CD1c-positive myeloid dendritic cell (primary cell): ENCODE measurements at regions not wholly inside any gene's neighbourhood (a gene's known extent, or its start where the extent isn't known, plus 50 kb on each side); places are given as distances from the start of the nearest gene placed in this dataset.
A peak's percentile ranks its signal among the peaks of the same experiment; 100 is the strongest.
"Not testable (repeated sequence)": the region's sequence is repeated elsewhere in the genome, so short reads cannot be mapped to it uniquely, and the experiment has no call there.

Source experiments
- DNase-seq: peaks from one replicate; pipeline ENCODE4 v3.0.0-alpha.2; 2016; ENCODE audit errors: extremely low spot score

DNA sequence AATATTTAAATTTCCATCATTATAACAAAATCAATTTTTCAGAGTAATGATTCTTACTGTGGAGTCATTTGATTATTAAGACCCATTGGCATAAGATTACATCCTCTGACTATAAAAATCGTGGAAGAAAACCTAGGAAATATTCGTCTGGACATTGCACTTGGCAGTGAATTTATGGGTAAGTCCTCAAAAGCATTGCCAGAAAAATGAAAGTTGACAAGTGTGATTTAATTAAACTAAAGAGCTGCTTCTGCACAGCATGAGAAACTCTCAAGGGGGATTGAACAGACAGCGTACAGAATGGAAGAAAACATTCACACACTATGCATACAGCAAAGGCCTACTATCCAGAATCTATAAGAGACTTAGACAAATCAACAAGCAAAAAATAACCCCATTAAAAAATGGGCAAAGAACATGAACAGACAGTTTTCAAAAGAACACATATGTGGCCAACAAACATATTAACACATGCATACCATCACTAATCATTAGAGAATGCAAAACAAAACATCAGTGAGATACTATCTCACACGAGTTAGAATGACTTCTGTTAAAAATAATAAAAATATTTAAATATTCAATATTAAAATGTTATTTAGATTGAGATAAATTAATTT is 111.4 kb downstream of the CCDC74A start:
- not testable (repeated sequence) for DNase-seq

DNA sequence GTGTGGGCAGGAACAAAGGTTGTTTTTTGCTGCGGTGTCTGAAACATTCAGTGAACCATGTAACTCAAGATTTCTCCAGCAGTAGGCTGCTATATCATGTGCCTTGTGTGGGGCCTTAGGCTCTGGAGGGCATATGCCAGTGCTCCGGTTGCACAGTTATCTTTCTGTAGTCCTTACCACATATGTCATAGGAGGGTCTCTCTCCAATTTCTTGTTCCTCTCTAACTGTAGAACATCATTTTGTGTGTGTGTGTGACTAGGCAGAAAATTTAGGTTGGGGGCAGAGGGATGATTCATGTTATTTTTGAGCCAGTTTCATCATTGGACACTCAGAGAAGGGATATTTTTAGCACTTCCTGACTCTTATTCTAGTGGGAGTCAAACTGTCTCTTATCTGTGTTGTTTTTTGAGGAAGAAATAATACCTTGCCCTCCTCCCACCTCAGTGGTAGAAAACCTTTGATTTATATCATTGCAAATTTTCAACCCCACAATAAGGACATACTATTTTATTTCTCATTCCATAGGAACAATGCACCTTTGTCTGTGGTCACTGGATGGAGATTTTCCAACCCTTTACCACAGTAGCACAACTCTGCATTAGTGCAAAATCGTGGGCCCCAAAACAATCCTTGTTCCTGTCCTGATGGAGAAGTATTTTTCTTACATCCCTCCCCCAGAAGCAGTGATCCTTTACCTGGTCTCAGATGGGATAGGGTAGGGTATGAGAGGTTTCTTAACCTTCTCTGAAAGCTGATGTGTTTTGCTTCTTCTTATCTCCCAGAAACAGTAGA is 113.9 kb downstream of the CCDC74A start:
- DNase-seq, result peak; percentile 41

DNA sequence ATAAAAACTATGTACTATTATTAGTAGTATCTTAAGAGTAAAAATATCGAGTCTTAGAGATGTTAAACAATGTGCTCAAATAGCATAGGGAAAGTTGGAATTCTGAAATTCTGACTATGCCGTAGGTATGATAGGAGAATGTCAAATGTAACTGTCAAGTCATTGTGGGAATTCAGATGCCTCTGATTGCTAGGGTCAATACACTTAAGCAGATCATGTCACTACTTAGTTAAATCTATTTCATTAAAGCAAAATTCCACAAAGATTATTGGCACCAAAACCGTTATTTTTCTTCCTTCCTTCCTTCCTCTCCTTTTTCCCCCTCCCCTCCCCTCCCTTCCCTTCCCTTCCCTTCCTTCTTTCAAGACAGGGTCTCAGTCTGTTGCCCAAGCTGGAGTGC is 115.5 kb downstream of the CCDC74A start:
- DNase-seq, result not testable (repeated sequence)

DNA sequence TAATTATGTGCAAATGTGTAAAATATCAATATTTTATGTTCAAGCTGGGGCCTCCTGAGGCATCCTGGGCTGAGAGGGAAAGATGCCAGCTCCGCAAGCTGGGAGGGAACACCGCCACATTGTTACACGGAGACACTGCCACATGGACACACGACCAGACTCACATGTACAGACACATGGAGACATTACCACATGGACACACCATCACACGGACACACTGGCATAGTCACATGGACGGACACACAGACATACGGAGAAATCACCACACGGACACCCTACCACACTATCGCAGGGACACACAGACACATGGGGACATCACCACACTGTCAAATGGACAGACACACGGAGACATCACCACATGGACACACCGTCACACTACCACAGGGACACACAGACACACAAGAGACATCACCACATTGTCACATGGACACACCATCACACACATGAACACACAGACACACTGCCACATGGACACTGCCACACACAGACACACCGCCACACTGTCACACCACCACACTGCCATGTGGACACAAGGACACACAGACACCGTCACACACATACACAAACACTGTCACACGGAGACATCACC is 117.6 kb downstream of the CCDC74A start:
- DNase-seq, result no peak

DNA sequence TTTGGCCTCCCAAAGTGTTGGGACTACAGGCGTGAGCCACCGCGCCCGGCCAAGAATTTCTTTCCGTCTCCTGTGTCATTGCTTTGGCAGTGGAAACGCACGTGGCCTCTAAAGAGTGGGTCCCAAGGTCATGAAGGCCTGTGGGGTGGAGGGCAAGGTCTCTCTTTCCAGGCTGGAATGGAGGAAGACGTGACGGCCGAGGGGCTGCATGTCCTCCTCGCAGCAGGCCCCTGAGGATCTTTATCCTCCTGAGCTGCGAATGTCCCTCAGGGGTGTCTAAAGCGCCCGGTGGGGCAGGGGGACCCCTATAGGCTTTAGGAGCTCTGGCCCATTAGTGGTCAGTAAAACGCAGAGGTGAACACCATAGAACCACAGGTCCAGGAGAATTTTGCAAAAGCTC is 118.5 kb downstream of the CCDC74A start:
- not testable (repeated sequence) for DNase-seq

DNA sequence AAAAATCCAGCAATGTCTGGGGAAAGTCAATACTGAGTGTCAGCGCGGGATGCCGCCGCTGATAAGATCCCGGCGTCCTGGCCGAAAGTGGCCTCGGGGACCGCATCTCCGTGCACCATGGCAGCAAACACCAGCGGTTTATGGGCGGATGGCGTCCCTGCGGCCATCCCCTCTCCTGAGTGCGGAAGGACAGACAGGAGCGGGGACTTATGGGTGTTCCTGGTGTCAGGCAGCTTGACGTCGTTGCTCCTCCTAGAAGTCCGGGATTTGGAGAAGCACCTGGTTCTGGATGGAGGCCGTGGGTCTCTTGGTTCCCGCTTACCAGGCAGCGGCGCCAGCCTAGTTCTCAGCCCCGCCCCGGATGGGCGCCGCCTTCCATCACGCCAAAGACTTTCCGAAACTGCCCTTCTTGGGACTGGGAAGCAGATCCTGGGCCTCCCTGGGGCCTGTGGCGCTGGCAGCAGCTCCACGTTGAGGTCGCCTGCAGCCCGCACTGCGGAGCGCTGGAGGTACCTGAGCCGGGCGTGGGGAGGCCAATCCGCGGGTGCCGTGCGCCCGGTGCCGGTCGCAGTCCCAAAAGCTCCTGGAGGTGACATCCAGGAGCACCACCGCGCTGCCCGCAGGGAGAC is 119.1 kb downstream of the CCDC74A start:
- DNase-seq, result peak; percentile 3

DNA sequence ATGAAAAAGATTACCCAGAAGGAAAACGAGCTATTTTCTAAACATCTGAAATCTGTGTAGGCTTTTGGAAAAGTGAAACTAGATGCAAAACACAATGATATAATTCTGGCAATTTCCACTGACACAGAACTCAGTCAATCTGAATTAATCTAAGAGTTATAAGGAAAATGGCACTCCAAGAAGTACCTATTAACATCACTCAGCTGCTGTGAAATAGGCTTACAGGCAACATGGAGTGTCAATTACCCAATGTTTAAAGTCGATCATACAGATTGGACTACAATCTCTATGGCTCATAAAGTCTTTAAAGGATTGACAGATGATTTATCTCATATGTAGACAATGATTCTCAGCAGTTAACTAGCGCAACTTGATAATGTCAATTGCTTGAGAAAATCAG is 120.9 kb downstream of the CCDC74A start:
- DNase-seq, result not testable (repeated sequence)

DNA sequence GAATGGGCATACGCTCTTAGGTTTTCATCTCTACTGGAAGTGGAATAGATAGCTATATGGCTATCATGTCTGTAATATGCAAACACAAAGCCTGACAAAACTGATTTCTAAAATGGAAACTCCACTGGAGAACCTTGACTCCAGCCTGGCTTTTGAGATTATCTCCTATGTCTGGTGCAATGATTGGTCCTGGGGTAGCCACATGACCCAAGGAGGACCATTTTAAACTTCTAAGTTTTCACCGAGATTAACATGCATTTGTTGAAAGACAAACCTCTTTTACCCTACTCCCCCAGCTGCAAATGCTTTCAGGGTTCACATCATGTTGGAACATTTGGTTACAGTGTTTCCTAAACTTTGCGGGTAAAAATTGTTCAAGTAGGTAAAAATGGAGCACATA is 124.6 kb downstream of the CCDC74A start:
- not testable (repeated sequence) for DNase-seq

DNA sequence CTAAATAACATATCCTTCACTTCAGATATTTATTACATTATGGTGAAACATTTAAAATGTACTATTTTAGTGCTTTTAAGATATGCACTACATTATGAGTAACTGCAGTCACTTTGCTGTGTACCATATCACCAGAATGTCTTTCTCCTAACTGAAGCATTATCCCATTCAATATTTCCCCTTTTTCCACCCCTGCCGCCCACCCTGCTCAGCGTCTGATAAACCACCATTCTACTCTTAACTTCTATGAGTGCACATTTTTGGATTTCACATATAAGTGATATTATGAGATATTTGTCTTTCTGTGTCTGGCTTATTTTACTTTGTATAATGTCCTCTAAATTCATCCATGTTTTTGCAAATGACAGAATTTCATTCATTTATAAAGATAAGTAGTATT is 126.4 kb downstream of the CCDC74A start:
- DNase-seq, result not testable (repeated sequence)

DNA sequence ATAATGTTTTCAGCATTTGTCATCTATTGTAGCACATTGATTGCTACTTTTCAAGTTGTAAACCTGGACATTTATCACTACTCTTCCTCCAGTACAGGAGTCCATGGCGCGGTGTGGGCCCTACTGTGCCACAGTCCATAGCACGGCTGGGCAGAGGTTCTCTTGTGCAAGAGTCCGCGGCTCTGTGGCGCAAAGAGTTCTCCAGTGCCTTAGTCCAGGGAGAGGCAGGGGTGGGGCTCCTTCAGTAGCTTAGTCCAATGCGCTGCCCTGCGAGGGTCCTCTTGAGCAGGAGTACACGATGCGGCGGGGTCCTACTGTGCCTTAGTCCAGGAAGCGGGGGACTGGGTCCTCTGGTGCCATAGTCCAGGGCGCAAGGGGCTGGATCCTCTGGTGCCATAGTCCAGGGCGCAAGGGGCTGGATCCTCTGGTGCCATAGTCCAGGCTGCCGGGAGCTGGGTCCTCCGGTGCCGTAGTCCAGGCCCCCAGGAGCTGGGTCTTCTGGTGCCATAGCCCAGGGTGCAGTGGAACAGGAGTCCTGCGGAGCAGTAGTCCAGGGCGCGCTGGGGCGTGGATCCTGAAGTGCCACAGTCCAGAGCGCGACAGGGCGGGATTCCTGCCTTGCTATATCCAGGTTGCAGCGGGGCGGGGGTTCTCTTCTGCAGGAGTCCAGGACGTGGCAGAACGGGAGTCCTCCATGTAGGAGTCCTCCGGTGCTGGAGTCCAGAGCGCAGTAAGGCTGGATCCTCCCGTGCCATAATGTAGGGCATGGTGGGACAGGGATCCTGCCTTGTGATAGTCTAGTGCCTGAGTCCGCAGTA is 129.3 kb downstream of the CCDC74A start:
- DNase-seq, result no peak

DNA sequence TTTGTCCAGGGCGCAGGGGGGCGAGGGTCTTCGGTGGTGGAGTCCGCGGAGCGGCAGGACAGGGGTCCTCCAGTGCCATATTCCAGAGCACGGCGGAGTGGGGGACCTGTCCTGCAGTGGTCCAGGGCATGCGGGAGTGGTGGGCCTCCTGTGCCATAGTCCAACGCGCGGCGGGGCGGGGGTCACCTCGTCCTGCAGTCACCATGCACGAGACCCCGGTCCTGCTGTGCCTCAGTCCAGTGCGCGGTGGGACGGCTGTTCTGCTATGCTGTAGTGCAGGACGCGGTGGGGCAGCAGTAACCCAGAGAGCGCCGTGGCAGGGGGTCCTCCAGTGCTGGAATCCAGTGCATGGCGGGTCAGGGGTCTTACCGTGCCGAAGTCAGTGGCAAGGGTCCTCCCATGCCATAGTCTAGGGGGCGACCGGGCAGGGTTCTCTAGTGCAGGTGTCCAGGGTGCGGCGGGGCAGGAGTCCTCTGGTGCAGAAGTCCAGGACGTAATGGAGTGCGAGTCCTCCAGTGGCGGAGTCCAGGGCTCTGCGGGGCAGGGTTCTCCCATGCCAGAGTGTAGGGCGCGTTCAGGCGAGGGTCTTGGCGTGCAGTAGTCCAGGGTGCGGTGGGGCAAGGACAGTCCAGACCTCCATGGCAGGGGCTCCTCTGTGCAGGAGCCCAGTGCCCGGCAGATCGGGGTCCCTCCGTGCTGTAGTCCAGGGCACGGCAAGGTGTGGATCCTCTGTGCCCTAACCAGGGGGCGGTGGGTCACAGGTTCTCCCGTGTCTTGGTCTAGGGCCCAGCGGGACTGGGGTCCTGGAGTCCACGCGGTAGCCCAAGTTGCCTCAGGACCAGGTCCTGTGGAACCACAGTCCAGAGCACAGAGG is 130.4 kb downstream of the CCDC74A start:
- DNase-seq, result no peak

DNA sequence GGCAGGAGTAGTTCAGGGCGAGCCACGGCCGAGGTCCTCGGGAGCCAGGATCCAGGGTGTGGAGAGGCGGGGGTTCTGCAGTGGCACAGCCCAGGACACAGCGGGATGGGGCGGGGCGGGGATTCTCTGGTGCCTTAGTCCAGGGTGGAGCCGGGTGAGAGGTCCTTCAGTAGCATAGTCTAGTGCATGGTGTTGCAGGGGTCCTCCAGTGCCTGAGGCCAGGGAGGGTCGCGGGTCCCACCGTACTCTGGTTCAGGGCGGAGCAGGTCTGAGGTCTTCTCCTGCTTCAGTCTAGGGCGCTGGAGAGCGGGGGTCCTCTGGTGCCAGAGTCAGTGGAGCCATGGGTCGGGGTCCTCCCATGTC is 131.1 kb downstream of the CCDC74A start:
- no peak for DNase-seq

DNA sequence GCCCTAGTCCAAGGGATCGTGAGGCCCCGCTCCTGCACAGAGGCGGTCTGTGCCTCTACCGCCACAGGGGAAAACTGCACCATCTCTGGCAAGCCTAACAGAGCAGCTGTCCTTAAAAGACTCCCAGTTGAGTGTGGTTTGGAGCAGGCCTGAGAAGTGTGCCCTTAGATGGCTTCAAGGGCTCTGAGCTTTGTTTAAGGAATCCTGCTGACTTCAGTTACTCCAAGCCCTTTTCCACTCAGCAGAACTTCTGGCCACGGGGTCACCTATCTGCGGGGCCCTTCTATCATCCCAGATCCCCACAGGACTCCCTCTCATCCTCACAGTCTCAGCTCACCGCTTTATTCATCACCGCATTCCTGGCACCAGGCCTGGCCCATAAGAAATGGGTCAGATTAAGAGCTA is 131.5 kb downstream of the CCDC74A start:
- DNase-seq, result no peak

DNA sequence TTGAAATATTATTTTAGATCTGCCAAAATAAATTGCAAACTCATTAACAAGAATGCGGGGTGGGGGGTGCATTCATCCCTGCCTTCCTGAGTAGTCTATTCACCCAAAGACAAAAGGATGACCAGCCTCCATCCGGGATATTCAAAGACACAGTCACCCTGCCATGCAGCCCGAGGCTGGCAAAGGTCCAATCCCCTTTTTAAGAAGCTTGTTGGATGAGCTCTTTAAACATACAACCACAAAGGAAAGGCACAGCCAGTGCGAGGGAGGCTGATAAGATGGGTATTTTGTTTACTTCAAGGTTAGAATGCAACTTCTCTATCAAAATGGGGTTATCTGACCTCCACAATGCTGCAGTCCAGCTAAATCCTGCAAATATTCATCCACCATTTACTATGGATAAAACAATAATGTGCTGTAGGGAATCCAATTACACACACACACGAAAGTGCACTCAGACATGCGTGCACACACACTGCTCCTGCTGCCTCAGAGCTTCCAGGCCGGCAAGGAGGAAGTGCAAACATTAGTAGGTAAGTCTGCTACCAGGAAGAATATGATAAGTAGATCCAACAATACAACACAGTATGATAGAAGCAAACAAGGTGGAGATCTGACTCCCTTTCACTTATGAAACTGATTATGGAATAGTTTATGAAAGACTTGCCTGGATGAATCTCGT is 133.6 kb downstream of the CCDC74A start:
- DNase-seq, result not testable (repeated sequence)

DNA sequence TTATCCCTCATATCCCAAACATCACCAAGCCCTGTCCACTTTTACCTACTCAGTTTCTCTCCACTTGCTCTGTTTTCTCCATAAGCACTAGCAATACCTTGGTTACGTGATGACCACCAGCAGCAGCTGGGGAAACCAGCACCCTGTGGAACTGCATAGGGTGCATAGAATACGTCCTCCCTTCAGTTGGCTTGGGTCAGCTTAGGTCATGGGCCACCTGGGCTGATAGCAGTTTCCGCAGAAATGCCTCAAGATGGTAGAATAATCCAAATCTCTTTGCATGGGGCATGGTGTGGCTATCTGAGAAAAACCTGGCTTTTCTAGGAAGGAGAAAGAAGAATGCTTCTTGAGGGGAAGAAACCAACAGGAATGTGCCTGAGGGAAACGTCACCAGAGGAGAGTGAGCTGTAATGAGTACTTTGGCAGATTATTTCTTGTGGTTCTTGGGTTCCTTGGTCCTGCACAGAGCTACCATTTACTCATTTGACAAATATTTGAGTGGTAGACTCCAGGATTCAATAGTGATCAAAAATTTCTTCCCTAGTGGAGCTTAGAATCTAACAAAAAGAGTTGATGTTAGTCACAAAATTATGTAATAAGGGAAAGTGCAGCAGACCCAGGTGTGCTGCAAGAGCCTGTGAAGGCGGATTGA is 134.3 kb downstream of the CCDC74A start:
- not testable (repeated sequence) for DNase-seq

DNA sequence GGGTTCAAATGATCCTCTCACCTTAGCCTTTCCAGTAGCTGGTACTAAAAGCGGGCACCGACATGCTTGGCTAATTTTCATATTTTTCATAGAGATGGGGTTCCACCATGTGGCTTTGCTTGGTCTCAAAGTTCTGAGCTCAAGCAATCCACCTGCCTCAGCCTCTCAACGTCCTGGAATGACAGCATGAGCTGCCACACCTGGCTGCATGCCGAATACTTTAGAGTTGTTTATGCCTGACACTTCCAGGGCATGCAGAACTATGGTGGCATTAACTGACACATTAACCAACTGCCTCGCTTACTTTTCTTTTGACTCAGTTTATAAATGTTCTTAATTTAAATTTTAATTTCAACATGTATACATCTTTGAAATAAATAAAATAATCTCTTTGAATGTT is 135.8 kb downstream of the CCDC74A start:
- not testable (repeated sequence) for DNase-seq

DNA sequence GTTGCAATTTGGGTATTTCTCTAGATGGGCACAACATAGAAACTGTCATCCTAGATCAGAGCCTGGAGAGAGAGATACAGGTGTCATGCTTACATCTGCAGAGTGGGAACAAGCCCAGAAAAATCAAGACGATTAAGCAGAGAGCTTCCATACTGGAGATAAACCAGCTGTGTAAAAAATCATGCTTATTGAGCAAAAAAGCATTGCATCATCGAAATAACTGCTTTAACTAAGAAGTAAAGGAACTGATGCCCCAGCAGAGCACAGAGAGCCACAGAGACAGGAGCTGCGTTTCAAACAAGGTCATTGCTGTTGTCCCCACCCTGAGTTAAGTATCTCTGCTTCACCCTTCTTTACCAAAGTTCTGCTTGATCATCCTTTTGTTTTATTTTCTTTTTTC is 138.0 kb downstream of the CCDC74A start:
- peak; percentile 50 for DNase-seq

DNA sequence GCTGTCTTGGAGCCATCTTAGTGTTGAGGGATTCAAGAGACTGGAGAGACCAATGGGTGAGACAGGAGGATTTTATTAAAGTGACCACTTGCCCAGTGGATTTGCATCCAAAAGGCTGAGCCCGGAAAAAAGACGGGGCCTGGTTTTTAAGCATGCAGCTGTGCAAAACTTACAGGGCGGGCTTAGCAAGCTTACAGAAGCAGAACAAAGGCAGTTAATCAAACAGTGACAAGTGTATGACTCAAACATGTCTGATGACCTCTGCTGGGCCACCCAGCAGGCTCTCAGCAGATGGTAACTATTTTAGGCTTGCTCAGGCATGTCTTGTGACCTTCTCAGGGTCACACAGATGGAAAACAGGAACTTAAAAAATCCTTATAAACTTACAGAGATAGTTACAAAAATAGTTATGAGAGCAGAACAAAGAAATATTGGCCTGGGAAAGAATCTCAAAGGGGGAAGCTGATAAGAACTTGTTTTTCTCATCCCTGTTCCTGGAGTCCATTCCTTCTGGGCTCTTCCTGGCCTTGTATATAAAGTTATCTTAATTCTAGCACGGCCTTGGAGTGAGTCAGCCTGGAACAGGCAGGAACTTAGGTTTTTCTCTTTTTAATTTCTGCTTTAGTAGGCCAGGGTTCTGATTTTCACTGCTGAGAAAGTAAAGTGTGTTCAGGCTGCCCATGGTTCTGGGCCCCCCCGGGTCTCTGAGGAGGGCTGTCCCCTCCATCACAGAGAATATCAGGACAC is 141.3 kb downstream of the CCDC74A start:
- DNase-seq, result peak; percentile 90
